ENCODE measurements at regions not wholly inside any gene's neighbourhood (a gene's known extent, or its start where the extent isn't known, plus 50 kb on each side); places are given as distances from the start of the nearest gene placed in this dataset.

DNA sequence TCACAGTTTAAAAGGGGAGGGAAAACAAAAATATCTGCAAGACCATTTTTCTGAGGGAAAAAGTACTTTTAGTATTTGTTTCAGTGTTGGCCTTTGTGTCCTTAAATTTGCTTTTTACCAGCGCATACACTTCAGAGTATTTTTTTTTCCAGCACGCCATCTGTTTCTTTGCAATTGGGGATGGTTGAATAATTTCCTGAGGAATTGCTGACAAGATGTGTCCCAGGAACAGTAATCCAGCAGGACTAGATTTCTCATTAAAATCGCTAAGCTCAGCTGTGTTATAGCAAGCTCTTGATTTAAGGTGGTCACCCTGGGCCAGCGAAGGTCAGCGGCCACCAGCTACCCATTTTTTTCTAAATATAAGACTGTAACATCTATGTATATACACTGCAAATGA is 156.9 kb upstream of the RHOBTB1 start:
- TF ChIP-seq CTCF (IDR thresholded peaks at IDR 0.05; ENCODE audit: poor library complexity), result no peak
- TF ChIP-seq EZH2 (IDR thresholded peaks at IDR 0.05; ENCODE audit: borderline replicate concordance), result no peak
- TF ChIP-seq EZH2phosphoT487 (IDR thresholded peaks at IDR 0.05; ENCODE audit: low read depth, severe bottlenecking, unreplicated experiment), result no peak
